T-cell (primary cell): ENCODE measurements at regions not wholly inside any gene's neighbourhood (a gene's known extent, or its start where the extent isn't known, plus 50 kb on each side); places are given as distances from the start of the nearest gene placed in this dataset.

Source experiments
- ATAC-seq, 4 experiments: fragments of 200-7000 bp in 3 of 4; fragments of 150-1000 bp in 1 of 4; cut with Tn5 transposase; replicated peaks in 1 of 4; 1 replicate in 3 of 4; 2 replicates in 1 of 4; pipeline ENCODE4 v1.10.0; 2021; ENCODE audit warnings: moderate library complexity in 3 of 4, mild to moderate bottlenecking in 2 of 4, moderate number of reproducible peaks in 1 of 4
- CTCF ChIA-PET, 2 donors: fragments of 300-600 bp; sonication (Branson Sonifier 250); formaldehyde crosslinking; loops; one replicate each; lab custom pipeline; 2022; ENCODE audit warnings: antibody characterized with exemption in 2 of 2; lab: Charles Lee
- POLR2A ChIA-PET, 2 donors: fragments of 300-600 bp; sonication (Branson Sonifier 250); formaldehyde crosslinking; loops; one replicate each; lab custom pipeline; 2022; ENCODE audit warnings: antibody characterized with exemption in 2 of 2; lab: Charles Lee
- DNase-seq, 35 experiments: peaks; one replicate each; pipeline versions ENCODE4 v3.0.0 to v3.0.0-alpha.2; 2013 to 2023
- H3K27ac ChIP-seq: one replicate; pipeline ENCODE4 v1.5.1; 2013; ENCODE audit warnings: low read length
- H3K27me3 ChIP-seq, 2 experiments: replicated peaks in 1 of 2; 1 replicate in 1 of 2; 2 replicates in 1 of 2; pipeline versions ENCODE4 v1.6.1 to v1.7.0; 2013; ENCODE audit warnings: low read length in 1 of 2, mixed read lengths in 1 of 2; ENCODE audit not compliant: control insufficient read depth in 2 of 2, insufficient read depth in 2 of 2; ENCODE audit errors: extremely low read depth in 1 of 2
- H3K36me3 ChIP-seq, 2 donors: 1 replicate in 1 of 2; 2 replicates in 1 of 2; pipeline versions ENCODE4 v1.6.1 to v1.7.0; 2013; ENCODE audit warnings: low read length in 1 of 2; ENCODE audit not compliant: control insufficient read depth in 2 of 2, insufficient read depth in 1 of 2; ENCODE audit errors: extremely low read depth in 1 of 2
- H3K4me1 ChIP-seq, 2 experiments: 1 replicate in 1 of 2; 2 replicates in 1 of 2; pipeline versions ENCODE4 v1.6.1 to v1.7.0; 2013; ENCODE audit warnings: low read length in 2 of 2, mixed read lengths in 1 of 2; ENCODE audit not compliant: insufficient read depth in 2 of 2, control insufficient read depth in 1 of 2; ENCODE audit errors: extremely low read depth in 1 of 2
- H3K4me3 ChIP-seq, 2 donors: 1 replicate in 1 of 2; 2 replicates in 1 of 2; pipeline versions ENCODE4 v1.5.1 to v1.7.0; 2013; ENCODE audit warnings: mild to moderate bottlenecking in 2 of 2, low read length in 1 of 2, moderate library complexity in 1 of 2; ENCODE audit not compliant: control insufficient read depth in 1 of 2; ENCODE audit errors: extremely low read depth in 1 of 2
- H3K9me3 ChIP-seq: 2 replicates; pipeline ENCODE4 v1.7.0; 2013
- H3K27ac Mint-ChIP-seq, 2 donors: one replicate each; pipeline ENCODE4 v1.8.0; 2020 to 2021; ENCODE audit warnings: mild to moderate bottlenecking in 2 of 2, mixed read lengths in 2 of 2
- H3K27me3 Mint-ChIP-seq, 2 donors: one replicate each; pipeline ENCODE4 v1.8.0; 2021 to 2022; ENCODE audit warnings: mixed read lengths in 2 of 2
- H3K36me3 Mint-ChIP-seq: one replicate; pipeline ENCODE4 v1.8.0; 2021; ENCODE audit warnings: mixed read lengths
- H3K4me1 Mint-ChIP-seq, 3 donors: one replicate each; pipeline ENCODE4 v1.8.0; 2020 to 2022; ENCODE audit warnings: mixed read lengths in 3 of 3, mild to moderate bottlenecking in 1 of 3
- H3K4me3 Mint-ChIP-seq, 3 donors: one replicate each; pipeline ENCODE4 v1.8.0; 2020 to 2022; ENCODE audit warnings: mild to moderate bottlenecking in 3 of 3, mixed read lengths in 3 of 3, moderate library complexity in 3 of 3
- H3K9me3 Mint-ChIP-seq, 3 donors: one replicate each; pipeline ENCODE4 v1.8.0; 2020 to 2022; ENCODE audit warnings: mixed read lengths in 3 of 3
- WGBS: methylation state at CpG from one replicate; pipeline ENCODE4 v1.1.5; 2013; ENCODE audit warnings: missing lambda C conversion rate; ENCODE audit not compliant: insufficient coverage; 5-methylcytosine and 5-hydroxymethylcytosine counted together

DNA sequence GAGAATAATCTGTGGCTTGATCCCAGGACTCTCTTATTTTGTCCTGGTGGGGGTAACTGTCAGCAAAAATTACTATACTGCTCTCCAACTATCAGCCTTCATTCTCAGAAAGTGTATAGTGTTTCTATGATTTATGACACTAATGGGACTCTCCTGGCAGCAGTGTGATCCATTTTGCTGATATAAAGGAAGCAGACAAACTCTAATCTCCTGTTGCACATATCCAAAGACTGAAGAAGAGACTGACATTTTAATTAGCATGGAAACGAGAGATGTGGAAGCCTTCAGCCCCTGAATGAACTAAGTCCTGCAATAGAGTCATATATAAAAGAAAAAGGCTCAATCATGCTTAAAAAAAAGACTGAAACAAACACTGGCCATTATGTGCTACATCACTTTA lies 127.8 kb upstream of the SSTR1 start:
- H3K27ac ChIP-seq, result no peak overlapping the region
- Mint-ChIP-seq H3K4me1 (peaks cover 57 to 63% (median 61%) of the 10 kb centered on the region in 3 donors), H3K36me3 (no peaks in the 10 kb centered on the region), H3K4me3 (no peak overlapping the region), H3K9me3 (peaks cover 0 to 3% (median 0%) of the 10 kb centered on the region in 3 donors), H3K27ac (peak overlapping the region; percentile 45 to 80), H3K27me3 (no peaks in the 10 kb centered on the region)
- ChIA-PET POLR2A (interaction anchor here in 1 of 2 donors (0.7 kb wide), 1 partner anchor 74 kb away, joined by 4 read pairs; no protein-coding TSS in a partner anchor), CTCF (interaction anchor here in 1 of 2 donors (0.7 kb wide), 2 partner anchors 63 to 1184 kb away, joined by 3 read pairs; no protein-coding TSS in a partner anchor)
- no peaks in the 10 kb centered on the region for H3K9me3 ChIP-seq
- DNase-seq (no peak), ATAC-seq (no peak)
- H3K36me3 ChIP-seq, result no peaks in the 10 kb centered on the region
- WGBS, result no CpG with 5 or more reads among the region's 1 CpG
- H3K27me3 ChIP-seq, result no peaks in the 10 kb centered on the region
- H3K4me3 ChIP-seq, result no peak overlapping the region
- H3K4me1 ChIP-seq, result peaks cover 17 to 24% of the 10 kb centered on the region in 2 experiments

GRCh38 chr14:38080696-38081095 lies 127.0 kb upstream of the SSTR1 start:
- Histone ChIP-seq H3K4me1 (peaks cover 13 to 21% of the 10 kb centered on the region in 2 experiments), H3K27me3 (no peaks in the 10 kb centered on the region), H3K9me3 (no peaks in the 10 kb centered on the region), H3K4me3 (no peak overlapping the region), H3K36me3 (no peaks in the 10 kb centered on the region), H3K27ac (no peak overlapping the region)
- DNase-seq (no peak), ATAC-seq (no peak)
- ChIA-PET POLR2A (interaction anchor here in 1 of 2 donors (0.7 kb wide), 1 partner anchor 17 kb away, joined by 3 read pairs; no protein-coding TSS in a partner anchor), CTCF (no interaction called here)
- H3K4me3 Mint-ChIP-seq, result no peak overlapping the region
- H3K36me3 Mint-ChIP-seq, result no peaks in the 10 kb centered on the region
- H3K27me3 Mint-ChIP-seq, result no peaks in the 10 kb centered on the region
- H3K4me1 Mint-ChIP-seq, result peaks cover 51 to 58% (median 56%) of the 10 kb centered on the region in 3 donors
- H3K9me3 Mint-ChIP-seq, result peaks cover 0 to 3% (median 0%) of the 10 kb centered on the region in 3 donors
- peak overlapping the region in 1 of 2 donors; percentile 12 for H3K27ac Mint-ChIP-seq
- no CpG with 5 or more reads among the region's 2 CpGs for WGBS

DNA sequence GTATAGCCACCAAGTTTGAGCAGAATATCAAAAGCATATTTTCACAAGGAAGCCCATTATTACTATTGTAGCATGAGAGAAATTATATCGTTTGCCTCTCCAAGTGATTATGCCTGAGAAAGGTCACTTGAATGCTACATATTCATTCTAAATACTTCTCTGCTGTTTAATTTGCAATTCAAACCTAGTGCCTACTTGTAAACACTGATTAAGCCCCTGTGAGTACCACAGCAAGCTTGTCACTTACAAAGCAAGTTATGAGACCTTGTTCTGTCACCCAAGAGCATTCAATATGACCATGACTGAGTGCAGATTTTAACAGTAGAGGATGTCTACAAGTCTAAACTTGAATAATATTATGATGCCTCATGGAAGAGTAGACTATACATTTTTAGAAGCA lies 124.7 kb upstream of the SSTR1 start:
- peaks cover 36 to 40% (median 39%) of the 10 kb centered on the region in 3 donors for H3K4me1 Mint-ChIP-seq
- no peak overlapping the region for H3K4me3 Mint-ChIP-seq
- H3K36me3 Mint-ChIP-seq, result no peaks in the 10 kb centered on the region
- ChIA-PET POLR2A (no interaction called here), CTCF (no interaction called here)
- WGBS, result no CpG with 5 or more reads among the region's 1 CpG
- no peak for DNase-seq
- no peaks in the 10 kb centered on the region for H3K36me3 ChIP-seq
- no peak for ATAC-seq
- H3K27ac ChIP-seq, result no peak overlapping the region
- H3K27ac Mint-ChIP-seq, result peak overlapping the region; percentile 3 to 10
- H3K4me1 ChIP-seq, result peaks cover 10% of the 10 kb centered on the region in 2 experiments
- no peaks in the 10 kb centered on the region for H3K9me3 ChIP-seq
- H3K27me3 ChIP-seq, result no peaks in the 10 kb centered on the region
- no peak overlapping the region for H3K4me3 ChIP-seq
- peaks cover 0 to 3% (median 0%) of the 10 kb centered on the region in 3 donors for H3K9me3 Mint-ChIP-seq
- H3K27me3 Mint-ChIP-seq, result no peaks in the 10 kb centered on the region

- H3K4me3 Mint-ChIP-seq, result peak overlapping the region; percentile 62 to 70 (median 67)
- H3K27ac ChIP-seq, result peak overlapping the region; percentile 77
- H3K4me1 Mint-ChIP-seq, result peaks cover 19 to 23% (median 22%) of the 10 kb centered on the region in 3 donors
- H3K9me3 Mint-ChIP-seq, result peaks cover 8 to 26% (median 9%) of the 10 kb centered on the region in 3 donors
- H3K27ac Mint-ChIP-seq, result peak overlapping the region; percentile 71 to 85
- ChIA-PET POLR2A (interaction anchor here in 1 of 2 donors (0.9 to 1.1 kb wide), 2 partner anchors 11 to 33 kb away, joined by 4 to 7 read pairs; no protein-coding TSS in a partner anchor), CTCF (interaction anchor here in 1 of 2 donors (0.8 to 0.9 kb wide), 2 partner anchors 18 to 115 kb away, joined by 3 to 4 read pairs; no protein-coding TSS in a partner anchor)
- no peaks in the 10 kb centered on the region for H3K36me3 ChIP-seq
- H3K27me3 Mint-ChIP-seq, result no peaks in the 10 kb centered on the region
- no peaks in the 10 kb centered on the region for H3K4me1 ChIP-seq
- H3K27me3 ChIP-seq, result no peaks in the 10 kb centered on the region
- no CpG with 5 or more reads among the region's 3 CpGs for WGBS
- H3K36me3 Mint-ChIP-seq, result peaks cover 6% of the 10 kb centered on the region
- no peak for ATAC-seq
- H3K4me3 ChIP-seq, result peak overlapping the region; percentile 32 to 48
- H3K9me3 ChIP-seq, result no peaks in the 10 kb centered on the region
- no peak for DNase-seq
Measured at GRCh38 chr14:38089123-38089522, 118.6 kb upstream of the SSTR1 start.

DNA sequence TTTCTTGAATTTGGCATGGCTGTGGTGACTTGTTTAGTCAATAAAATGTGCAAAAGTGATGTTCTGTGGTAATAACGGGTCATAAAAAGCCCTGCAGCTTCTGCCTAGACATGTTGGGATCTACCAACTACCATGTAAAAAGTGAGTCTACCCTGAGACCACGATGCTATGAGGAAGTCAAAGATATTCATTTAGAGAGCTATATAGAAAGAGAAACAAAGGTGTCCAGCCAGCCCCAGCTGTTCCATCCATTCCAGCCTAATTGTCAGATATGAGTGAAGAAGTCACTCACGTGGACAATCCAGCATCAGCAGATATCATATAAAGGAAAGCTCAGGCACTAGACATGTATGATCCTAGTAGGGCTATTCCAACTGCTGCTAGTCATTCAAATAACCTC lies 117.2 kb upstream of the SSTR1 start:
- Mint-ChIP-seq H3K4me3 (no peak overlapping the region), H3K36me3 (peaks cover 9% of the 10 kb centered on the region), H3K27me3 (no peaks in the 10 kb centered on the region), H3K4me1 (peaks cover 19 to 23% (median 22%) of the 10 kb centered on the region in 3 donors), H3K27ac (no peak overlapping the region), H3K9me3 (peaks cover 9 to 31% (median 11%) of the 10 kb centered on the region in 3 donors)
- no peak for DNase-seq
- ATAC-seq, result no peak
- Histone ChIP-seq H3K27me3 (no peaks in the 10 kb centered on the region), H3K27ac (peak overlapping the region; percentile 77), H3K4me1 (no peaks in the 10 kb centered on the region), H3K36me3 (no peaks in the 10 kb centered on the region), H3K4me3 (no peak overlapping the region), H3K9me3 (no peaks in the 10 kb centered on the region)
- ChIA-PET POLR2A (interaction anchor here in 1 of 2 donors (0.6 kb wide), 1 partner anchor 1889 kb away, joined by 3 read pairs; no protein-coding TSS in a partner anchor), CTCF (no interaction called here)
- WGBS, result 100% methylated on average over 1 of the region's 3 CpGs

DNA sequence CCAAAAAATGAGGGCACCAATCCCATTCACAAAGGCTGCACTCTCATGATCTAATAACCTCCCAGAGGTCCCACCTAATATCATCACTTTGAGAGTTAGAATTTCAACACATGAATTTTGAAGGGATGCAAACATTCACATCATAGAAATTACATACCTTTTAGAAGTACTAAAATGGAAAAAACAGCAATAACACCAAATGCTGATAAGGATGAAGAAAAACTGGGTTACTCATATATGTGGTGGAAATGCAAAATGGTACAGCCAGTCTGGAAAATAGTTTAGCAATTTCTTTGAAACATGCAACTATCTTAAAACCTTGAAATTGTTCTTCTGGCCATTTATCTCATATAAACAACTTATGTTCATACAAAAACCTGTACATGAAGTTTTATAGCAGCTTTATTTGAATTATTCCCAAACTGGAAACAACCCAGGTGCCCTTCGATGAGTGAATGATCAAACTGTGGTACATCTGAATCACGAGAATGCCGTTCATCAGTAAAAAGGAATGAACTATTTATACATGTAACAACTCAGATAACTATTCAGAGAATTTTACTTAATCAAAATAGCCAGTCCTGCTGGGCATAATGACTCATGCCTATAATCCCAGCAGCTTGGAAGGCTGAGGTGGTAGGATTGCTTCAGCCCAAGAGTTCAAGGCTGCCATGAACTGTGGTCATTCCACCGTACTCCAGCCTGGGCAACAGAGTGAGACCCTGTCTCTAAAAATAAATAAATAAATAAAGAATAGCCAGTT lies 109.4 kb upstream of the SSTR1 start:
- H3K4me3 ChIP-seq, result no peak overlapping the region
- H3K27me3 ChIP-seq, result no peaks in the 10 kb centered on the region
- Mint-ChIP-seq H3K4me1 (peaks cover 0 to 2% (median 0%) of the 10 kb centered on the region in 3 donors), H3K4me3 (no peak overlapping the region), H3K27ac (no peak overlapping the region), H3K27me3 (no peaks in the 10 kb centered on the region), H3K36me3 (peaks cover 9% of the 10 kb centered on the region), H3K9me3 (peaks cover 15 to 44% (median 18%) of the 10 kb centered on the region in 3 donors)
- H3K27ac ChIP-seq, result no peak overlapping the region
- H3K36me3 ChIP-seq, result no peaks in the 10 kb centered on the region
- DNase-seq (no peak), ATAC-seq (no peak)
- POLR2A ChIA-PET, result no interaction called here
- CTCF ChIA-PET, result no interaction called here
- no peaks in the 10 kb centered on the region for H3K4me1 ChIP-seq
- H3K9me3 ChIP-seq, result peaks cover 3% of the 10 kb centered on the region
- no CpG with 5 or more reads among the region's 4 CpGs for WGBS
